ENCODE measurements at regions not wholly inside any gene's neighbourhood (a gene's known extent, or its start where the extent isn't known, plus 50 kb on each side); places are given as distances from the start of the nearest gene placed in this dataset.

- DNase-seq: no peak
Observed at GRCh38 chr21:38922474-38923235, 116.9 kb downstream of the ETS2 start.

GRCh38 chr21:38921511-38922251, 116.0 kb downstream of the ETS2 start:
- DNase-seq: no peak

- no peak for DNase-seq
Observed at GRCh38 chr21:38920631-38921398, 115.1 kb downstream of the ETS2 start.

- DNase-seq: no peak
Observed at GRCh38 chr21:38918607-38919346, 113.0 kb downstream of the ETS2 start.

- peak; percentile 96 for DNase-seq
Observed at GRCh38 chr21:38917043-38917774, 111.5 kb downstream of the ETS2 start.

- DNase-seq: no peak
Observed at GRCh38 chr21:38916214-38916964, 110.7 kb downstream of the ETS2 start.

- no peak for DNase-seq
Observed at GRCh38 chr21:38915546-38915945, 109.8 kb downstream of the ETS2 start.

DNA sequence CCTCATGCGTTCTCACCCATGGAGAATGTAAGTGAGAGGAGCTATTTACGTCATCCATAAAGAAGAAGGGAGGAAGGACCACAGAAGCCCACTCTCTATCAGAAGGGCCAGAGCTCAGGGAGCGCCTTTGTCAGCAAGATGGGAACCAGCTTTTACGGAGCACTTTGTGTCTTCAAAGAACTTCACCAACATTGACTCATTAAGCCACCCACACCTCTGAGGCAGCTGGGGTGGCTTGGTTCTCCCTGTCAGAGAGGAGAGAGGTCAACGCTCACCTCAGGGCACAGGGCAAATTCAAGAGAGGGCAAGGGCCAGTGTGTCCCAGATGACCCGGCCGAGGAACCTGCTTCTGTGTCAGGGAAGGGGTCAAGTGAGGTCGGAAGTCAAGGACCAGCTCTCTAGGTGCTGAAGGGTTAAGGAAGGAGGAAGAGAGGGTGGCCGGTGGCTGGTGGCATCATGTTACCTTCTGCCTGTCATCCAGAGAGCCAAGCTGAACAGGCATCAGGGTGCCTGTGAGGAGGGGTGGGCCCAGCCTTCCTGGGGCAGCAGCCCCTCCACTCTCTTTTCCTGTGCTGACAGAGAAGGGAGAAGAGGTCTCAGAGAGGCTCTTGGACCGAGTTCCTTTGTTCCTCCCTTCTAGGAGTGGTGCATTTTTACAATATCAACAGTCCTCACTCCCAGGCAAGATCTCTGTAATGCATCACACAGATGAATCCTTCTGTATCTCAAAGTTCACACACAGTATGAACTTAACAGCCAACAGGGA, 109.0 kb downstream of the ETS2 start:
- DNase-seq: peak; percentile 97

DNA sequence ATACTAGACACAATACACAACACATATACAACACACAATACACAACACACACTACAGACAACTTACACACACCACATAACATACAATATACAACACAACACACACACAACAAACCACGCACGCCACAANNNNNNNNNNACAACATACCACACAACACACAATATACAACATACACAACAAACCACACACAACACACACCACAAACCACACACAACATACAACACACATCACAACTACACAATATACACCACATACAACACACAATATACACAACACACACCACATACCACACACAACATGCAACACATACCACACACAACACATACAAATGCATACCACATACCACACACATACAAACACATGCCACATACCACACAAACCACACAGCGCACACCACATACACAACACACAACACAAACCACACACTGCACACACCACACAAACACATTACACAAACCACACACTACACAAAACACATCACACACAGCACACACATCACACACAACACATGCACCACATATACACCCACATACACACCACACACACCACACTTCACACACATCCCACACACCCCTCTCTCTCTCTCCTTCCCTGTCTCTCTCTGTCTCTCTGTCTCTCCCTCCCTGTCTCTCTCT, 108.3 kb downstream of the ETS2 start:
- no peak for DNase-seq

DNA sequence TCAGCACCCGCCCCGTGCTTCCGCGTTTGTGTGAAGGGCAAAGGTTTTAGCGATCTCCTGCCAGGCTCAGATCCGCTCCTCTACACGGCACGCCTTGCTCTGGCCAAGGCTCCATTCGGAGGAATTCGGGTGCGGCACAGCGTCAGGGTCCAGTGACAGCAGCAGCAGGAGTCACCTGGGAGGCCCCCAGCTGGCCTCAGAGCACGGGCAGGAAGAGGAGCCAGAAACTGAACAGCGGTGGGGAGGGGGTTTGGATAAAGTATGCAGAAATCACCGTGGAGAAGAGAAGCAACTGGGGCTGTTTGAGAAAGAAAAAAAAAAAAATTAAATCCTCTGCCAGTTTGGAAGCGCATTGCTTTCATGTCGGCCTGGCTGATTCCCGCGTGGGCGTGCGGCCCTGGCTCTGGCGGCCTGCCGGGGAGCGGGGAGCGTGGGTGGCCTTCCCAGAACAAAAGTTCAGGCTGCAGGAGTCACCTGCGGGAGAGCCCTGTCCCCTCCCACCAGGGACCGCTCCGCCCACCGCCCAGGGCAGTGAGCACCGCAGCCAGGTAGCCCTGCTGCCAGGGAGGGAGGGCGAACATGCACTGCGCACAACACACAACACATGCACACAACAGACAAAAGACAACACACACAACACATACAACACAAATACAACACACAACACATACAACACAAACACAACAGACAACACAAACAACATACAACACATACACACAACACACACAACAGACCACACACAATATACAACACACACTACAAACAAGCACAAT, 107.6 kb downstream of the ETS2 start:
- DNase-seq: peak; percentile 77

DNA sequence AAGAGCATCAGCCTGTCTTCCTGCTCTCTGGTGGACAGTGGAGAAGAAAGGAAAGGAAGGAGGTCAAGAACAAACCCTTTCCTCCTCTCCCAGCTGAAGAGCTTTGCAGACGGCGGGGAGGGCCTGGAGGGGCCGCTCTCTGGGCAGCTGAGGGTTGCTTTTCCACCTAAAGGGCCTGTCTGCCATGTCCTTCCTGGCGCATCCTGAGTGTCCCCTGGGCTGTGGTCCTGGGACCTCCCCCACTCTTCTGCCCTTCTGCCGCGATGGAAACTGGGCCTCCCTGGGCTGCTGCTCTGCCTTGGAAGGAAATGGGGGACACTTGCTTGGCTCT, 107.0 kb downstream of the ETS2 start:
- no peak for DNase-seq

- DNase-seq: no peak
Observed at GRCh38 chr21:38912102-38912629, 106.4 kb downstream of the ETS2 start.

DNA sequence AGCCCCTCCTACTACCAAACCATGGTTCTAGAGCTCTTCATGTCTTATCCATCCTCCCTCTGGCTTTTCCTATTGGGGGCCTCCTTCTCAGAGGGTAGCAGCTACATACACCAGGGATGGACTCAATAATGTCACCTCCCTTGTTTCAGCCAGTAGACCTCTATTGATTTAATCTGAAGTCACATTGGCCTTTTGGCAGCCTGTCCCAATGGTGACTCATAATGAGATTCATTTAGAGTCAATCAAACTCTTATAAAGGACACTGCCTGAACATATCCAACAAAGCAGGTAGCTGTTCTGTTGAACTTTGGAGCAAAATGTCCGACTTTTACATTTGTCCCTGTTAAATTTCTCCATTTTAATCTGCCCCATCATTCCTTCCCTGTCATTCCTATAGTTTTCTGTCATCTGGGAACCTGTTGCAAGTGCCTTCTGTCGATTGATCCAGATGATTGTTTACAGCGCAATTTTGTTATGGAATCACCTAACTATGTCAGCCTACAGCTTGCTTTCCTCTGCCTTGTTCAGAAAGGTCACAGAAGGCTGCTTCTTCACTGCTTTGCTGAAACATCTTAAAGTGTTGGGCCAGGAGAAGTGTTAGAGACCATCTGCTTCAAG, 105.9 kb downstream of the ETS2 start:
- no peak for DNase-seq

DNA sequence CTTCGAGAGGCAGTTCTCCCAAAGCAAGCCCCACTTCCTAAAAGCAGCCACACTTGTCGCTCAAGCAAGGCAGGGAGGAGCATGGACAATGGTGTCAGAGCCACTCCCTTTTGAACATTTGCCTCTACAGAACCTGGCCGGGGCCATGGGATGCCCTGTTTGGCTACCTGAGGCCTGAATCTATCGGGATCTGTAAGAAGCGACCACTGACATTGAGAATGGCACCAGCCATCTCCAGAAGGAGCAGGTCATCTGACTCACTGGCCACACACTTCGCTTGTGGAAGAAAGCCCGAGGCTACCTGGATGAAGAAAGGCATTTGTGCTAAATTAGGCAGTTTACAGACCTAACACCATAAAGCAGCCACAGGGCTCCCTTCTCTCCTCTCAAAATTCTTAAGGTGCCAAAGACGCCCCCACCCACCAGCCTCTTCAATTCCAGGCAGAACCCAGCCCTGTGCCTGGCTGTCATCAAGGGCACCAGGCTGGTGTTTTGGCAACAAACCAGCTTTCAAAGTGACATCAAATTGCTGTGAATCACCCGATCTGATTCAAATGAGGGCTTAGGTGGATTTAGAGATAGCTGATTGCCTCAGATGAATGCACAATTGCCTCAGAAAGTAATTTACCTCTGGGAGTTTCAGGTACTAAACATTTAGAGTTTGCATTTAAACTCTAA, 104.8 kb downstream of the ETS2 start:
- no peak for DNase-seq

DNA sequence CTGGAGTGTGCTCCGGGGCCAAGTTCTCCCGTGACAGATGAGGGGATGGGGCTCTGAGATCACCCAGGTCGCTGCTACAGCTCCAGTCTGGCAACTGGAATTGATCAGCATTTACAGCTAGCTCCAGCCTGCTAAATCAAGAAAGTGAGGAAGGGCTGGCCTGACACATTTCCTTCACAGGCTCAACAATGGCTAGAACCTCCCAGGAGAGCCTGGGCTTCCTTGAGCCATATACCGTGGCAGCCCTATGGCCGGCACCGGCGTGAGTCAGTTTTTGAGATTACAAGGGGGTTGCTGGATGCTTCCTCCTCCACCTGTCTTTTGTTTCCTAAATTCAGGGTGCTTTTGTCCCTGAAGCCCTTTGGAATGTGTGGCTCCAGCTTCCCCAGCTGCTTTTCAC, 104.2 kb downstream of the ETS2 start:
- DNase-seq: no peak

DNA sequence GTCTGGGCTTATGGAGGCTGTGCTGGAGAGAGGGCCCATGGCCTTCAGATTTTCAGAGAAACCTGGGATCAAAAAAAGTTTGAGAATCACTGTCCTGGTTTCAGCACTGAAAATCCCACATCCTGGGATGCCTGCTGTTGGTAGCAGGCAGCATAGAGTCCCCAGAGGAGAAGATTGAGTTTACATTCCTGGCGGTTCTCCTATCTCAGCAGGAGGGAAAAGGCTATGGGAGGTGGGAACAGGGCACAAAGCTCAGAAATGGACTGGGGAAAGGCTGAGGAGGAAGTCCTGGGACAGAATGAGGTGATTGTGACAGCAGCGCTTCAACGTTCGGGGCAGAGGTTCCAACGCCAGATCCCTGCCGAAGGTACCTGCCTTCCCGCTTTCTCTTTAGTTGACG, 103.4 kb downstream of the ETS2 start:
- no peak for DNase-seq

GRCh38 chr21:38908537-38908936, 102.8 kb downstream of the ETS2 start:
- DNase-seq: no peak

DNA sequence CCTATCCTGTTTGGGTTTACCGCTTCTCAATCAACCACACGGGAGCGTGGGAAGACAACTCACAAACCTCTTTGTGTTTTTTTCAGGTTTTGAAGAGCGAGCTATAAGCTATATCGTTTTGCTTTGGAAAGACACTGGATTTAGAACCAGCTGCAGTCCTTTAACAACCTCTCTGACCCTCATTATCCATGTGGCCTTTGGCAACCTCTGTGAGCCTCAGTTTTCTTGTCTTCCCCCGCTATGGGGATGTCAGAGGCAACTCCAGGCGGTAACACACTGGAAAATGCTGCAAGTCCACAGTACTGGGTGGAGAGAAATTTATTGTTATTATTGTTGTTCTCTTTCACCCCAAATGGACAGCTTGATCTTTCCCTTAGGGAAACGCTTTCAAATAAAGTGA, 100.0 kb downstream of the ETS2 start:
- DNase-seq: no peak

Data from NCI-H2029 treated with DMSO at 0.1 percent for 48 hours (cell line).